DMS153 (cell line): ENCODE measurements at regions not wholly inside any gene's neighbourhood (a gene's known extent, or its start where the extent isn't known, plus 50 kb on each side); places are given as distances from the start of the nearest gene placed in this dataset.

Experiments used
- DNase-seq: peaks from one replicate; lab custom pipeline; 2025; lab: John Stamatoyannopoulos, UW

- DNase-seq = no peak
Observed at GRCh38 chr6:105849746-105850145, 236.4 kb upstream of the PRDM1 start.

GRCh38 chr6:105847433-105847832, 238.7 kb upstream of the PRDM1 start:
- no peak for DNase-seq

GRCh38 chr6:105844275-105844883, 241.8 kb upstream of the PRDM1 start:
- no peak for DNase-seq

- no peak for DNase-seq
Observed at GRCh38 chr6:105839266-105839665, 246.9 kb upstream of the PRDM1 start.

- no peak for DNase-seq
Observed at GRCh38 chr6:105838171-105838570, 248.0 kb upstream of the PRDM1 start.

- no peak for DNase-seq
Observed at GRCh38 chr6:105836889-105837288, 249.2 kb upstream of the PRDM1 start.

GRCh38 chr6:105836379-105836778, 249.8 kb upstream of the PRDM1 start:
- no peak for DNase-seq

GRCh38 chr6:105835373-105835772, 250.8 kb upstream of the PRDM1 start:
- no peak for DNase-seq

- no peak for DNase-seq
Observed at GRCh38 chr6:105833959-105834947, 251.9 kb upstream of the PRDM1 start.

GRCh38 chr6:105832313-105832761, 253.8 kb upstream of the PRDM1 start:
- no peak for DNase-seq

- DNase-seq = no peak
Observed at GRCh38 chr6:105831311-105832097, 254.6 kb upstream of the PRDM1 start.

GRCh38 chr6:105825210-105825609, 260.9 kb upstream of the PRDM1 start:
- no peak for DNase-seq

GRCh38 chr6:105824732-105825131, 261.4 kb upstream of the PRDM1 start:
- no peak for DNase-seq

GRCh38 chr6:105821777-105822176, 264.4 kb upstream of the PRDM1 start:
- DNase-seq = no peak

GRCh38 chr6:105821027-105821426, 265.1 kb upstream of the PRDM1 start:
- no peak for DNase-seq

- no peak for DNase-seq
Observed at GRCh38 chr6:105819745-105820144, 266.4 kb upstream of the PRDM1 start.

- no peak for DNase-seq
Observed at GRCh38 chr6:105818505-105818904, 267.6 kb upstream of the PRDM1 start.

GRCh38 chr6:105817961-105818360, 268.2 kb upstream of the PRDM1 start:
- DNase-seq = no peak

- DNase-seq = no peak
Observed at GRCh38 chr6:105817370-105817769, 268.8 kb upstream of the PRDM1 start.

- no peak for DNase-seq
Observed at GRCh38 chr6:105816847-105817246, 269.3 kb upstream of the PRDM1 start.

- no peak for DNase-seq
Observed at GRCh38 chr6:105815661-105816555, 270.2 kb upstream of the PRDM1 start.
